DOHH2 (cell line): ENCODE measurements at regions not wholly inside any gene's neighbourhood (a gene's known extent, or its start where the extent isn't known, plus 50 kb on each side); places are given as distances from the start of the nearest gene placed in this dataset.

Experiments used
- EZH2phosphoT487 ChIP-seq: fragments of 200-600 bp; sonication (generic); IDR thresholded peaks from 2 replicates; pipeline ENCODE4 v1.6.1; 2017; ENCODE audit warnings: borderline replicate concordance, mild to moderate bottlenecking, antibody characterized with exemption, low read length, moderate library complexity, mixed read lengths
- TF ChIP-seq, protein P1 (sequence below): fragments of 200-600 bp; sonication (generic); IDR thresholded peaks from one replicate; pipeline ENCODE4 v1.5.1; 2014; ENCODE audit warnings: antibody characterized with exemption, mild to moderate bottlenecking, low read depth, low read length; ENCODE audit not compliant: poor library complexity, severe bottlenecking

DNA sequence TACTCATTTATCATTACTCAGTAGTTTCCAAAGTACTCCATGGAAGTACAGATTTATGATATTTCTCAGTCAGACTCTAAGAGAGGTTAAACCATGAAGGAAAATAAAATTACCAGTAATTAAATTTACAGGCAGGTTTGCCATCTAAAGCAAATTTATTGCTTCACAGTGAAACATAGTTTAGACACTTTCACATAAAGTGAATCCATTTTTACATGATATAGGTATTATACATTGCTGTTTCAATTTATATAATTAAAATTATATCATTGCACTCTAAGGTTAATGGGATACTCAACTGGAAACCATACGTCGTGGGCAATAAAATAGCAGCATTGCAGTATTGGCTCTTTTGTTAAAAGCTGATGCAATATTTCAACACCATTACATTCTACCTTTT lies 202.8 kb downstream of the SLIT2 start:
- TF ChIP-seq, protein P1, sequence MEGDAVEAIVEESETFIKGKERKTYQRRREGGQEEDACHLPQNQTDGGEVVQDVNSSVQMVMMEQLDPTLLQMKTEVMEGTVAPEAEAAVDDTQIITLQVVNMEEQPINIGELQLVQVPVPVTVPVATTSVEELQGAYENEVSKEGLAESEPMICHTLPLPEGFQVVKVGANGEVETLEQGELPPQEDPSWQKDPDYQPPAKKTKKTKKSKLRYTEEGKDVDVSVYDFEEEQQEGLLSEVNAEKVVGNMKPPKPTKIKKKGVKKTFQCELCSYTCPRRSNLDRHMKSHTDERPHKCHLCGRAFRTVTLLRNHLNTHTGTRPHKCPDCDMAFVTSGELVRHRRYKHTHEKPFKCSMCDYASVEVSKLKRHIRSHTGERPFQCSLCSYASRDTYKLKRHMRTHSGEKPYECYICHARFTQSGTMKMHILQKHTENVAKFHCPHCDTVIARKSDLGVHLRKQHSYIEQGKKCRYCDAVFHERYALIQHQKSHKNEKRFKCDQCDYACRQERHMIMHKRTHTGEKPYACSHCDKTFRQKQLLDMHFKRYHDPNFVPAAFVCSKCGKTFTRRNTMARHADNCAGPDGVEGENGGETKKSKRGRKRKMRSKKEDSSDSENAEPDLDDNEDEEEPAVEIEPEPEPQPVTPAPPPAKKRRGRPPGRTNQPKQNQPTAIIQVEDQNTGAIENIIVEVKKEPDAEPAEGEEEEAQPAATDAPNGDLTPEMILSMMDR: no peak
- TF ChIP-seq EZH2phosphoT487: no peak
